ENCODE measurements at regions not wholly inside any gene's neighbourhood (a gene's known extent, or its start where the extent isn't known, plus 50 kb on each side); places are given as distances from the start of the nearest gene placed in this dataset.

GRCh38 chr2:107354175-107354574 lies 468.2 kb upstream of the ST6GAL2 start:
- TF ChIP-seq CTCF (IDR thresholded peaks at IDR 0.05; ENCODE audit: poor library complexity, severe bottlenecking): no peak
- no peak for TF ChIP-seq EZH2 (IDR thresholded peaks at IDR 0.05; ENCODE audit: borderline replicate concordance, insufficient read depth, low read length, poor library complexity, severe bottlenecking)
- TF ChIP-seq RAD21 (conservative IDR thresholded peaks at IDR 0.05): no peak
- TF ChIP-seq REST (IDR thresholded peaks at IDR 0.05; ENCODE audit: borderline replicate concordance): no peak
